ENCODE measurements at regions not wholly inside any gene's neighbourhood (a gene's known extent, or its start where the extent isn't known, plus 50 kb on each side); places are given as distances from the start of the nearest gene placed in this dataset.

- intact Hi-C loops (cut with DNase I): no loop called here
- TF ChIP-seq POLR2A (IDR thresholded peaks at IDR 0.05) (no peak), EP300 (IDR thresholded peaks at IDR 0.05) (no peak), POLR2AphosphoS5 (IDR thresholded peaks at IDR 0.05) (no peak), CTCF (IDR thresholded peaks at IDR 0.05) (no peak)
Measured at GRCh38 chr4:137032222-137032621, 500.1 kb downstream of the PCDH18 start.

GRCh38 chr4:137029026-137029425 is 503.3 kb downstream of the PCDH18 start:
- no peaks in the 10 kb centered on the region for H3K9me3 ChIP-seq
- WGBS, 2 donors: 73 to 75% methylated on average over 3 of the region's 3 CpGs
- intact Hi-C loops (cut with DNase I): no loop called here
- H3K27ac ChIP-seq: no peak overlapping the region
- no peaks in the 10 kb centered on the region for H3K36me3 ChIP-seq
- no peaks in the 10 kb centered on the region for H3K27me3 ChIP-seq
- no peaks in the 10 kb centered on the region for H3K4me1 ChIP-seq
- TF ChIP-seq POLR2AphosphoS5 (IDR thresholded peaks at IDR 0.05): no peak
- no peak for TF ChIP-seq CTCF (IDR thresholded peaks at IDR 0.05)
- no peak for DNase-seq
- no peak overlapping the region for H3K4me3 ChIP-seq

More at GRCh38 chr4:137032222-137032621, 500.1 kb downstream of the PCDH18 start:
- no peaks in the 10 kb centered on the region for H3K27me3 ChIP-seq
- H3K4me1 ChIP-seq: no peaks in the 10 kb centered on the region
- no peak overlapping the region for H3K4me3 ChIP-seq
- H3K36me3 ChIP-seq: no peaks in the 10 kb centered on the region
- H3K27ac ChIP-seq: no peak overlapping the region
- DNase-seq: no peak
- no peaks in the 10 kb centered on the region for H3K9me3 ChIP-seq

GRCh38 chr4:137025484-137026059 is 506.7 kb downstream of the PCDH18 start:
- WGBS, 2 donors: 78 to 83% methylated on average over 5 of the region's 5 CpGs

GRCh38 chr4:137015426-137016409 is 516.6 kb downstream of the PCDH18 start:
- no peak for TF ChIP-seq POLR2A (IDR thresholded peaks at IDR 0.05)
- peak in 1 of 4 donors; percentile 31 for TF ChIP-seq POLR2AphosphoS5 (IDR thresholded peaks at IDR 0.05)
- DNase-seq: no peak
- intact Hi-C loops (cut with DNase I): no loop called here
- H3K4me3 ChIP-seq: no peak overlapping the region
- H3K4me1 ChIP-seq: peaks cover 0 to 17% (median 6%) of the 10 kb centered on the region in 4 donors
- no peak overlapping the region for H3K27ac ChIP-seq
- 33 to 43% methylated on average over 2 of the region's 2 CpGs for WGBS, 2 donors
- no peaks in the 10 kb centered on the region for H3K36me3 ChIP-seq
- H3K27me3 ChIP-seq: no peaks in the 10 kb centered on the region
- no peaks in the 10 kb centered on the region for H3K9me3 ChIP-seq

More at GRCh38 chr4:137025484-137026059, 506.7 kb downstream of the PCDH18 start:
- no peaks in the 10 kb centered on the region for H3K9me3 ChIP-seq
- intact Hi-C loops (cut with DNase I): no loop called here
- H3K4me1 ChIP-seq: no peaks in the 10 kb centered on the region
- no peak overlapping the region for H3K27ac ChIP-seq
- no peak for DNase-seq
- H3K36me3 ChIP-seq: no peaks in the 10 kb centered on the region
- no peak for TF ChIP-seq POLR2AphosphoS5 (IDR thresholded peaks at IDR 0.05)
- TF ChIP-seq POLR2A (IDR thresholded peaks at IDR 0.05): no peak
- no peak for TF ChIP-seq CTCF (IDR thresholded peaks at IDR 0.05)
- no peak for TF ChIP-seq EP300 (IDR thresholded peaks at IDR 0.05)
- H3K27me3 ChIP-seq: no peaks in the 10 kb centered on the region
- H3K4me3 ChIP-seq: no peak overlapping the region

GRCh38 chr4:137000432-137000831 is 531.9 kb downstream of the PCDH18 start:
- 71 to 98% methylated on average over 2 of the region's 2 CpGs for WGBS, 2 donors
- TF ChIP-seq POLR2AphosphoS5 (IDR thresholded peaks at IDR 0.05) (no peak), POLR2A (IDR thresholded peaks at IDR 0.05) (no peak), EP300 (IDR thresholded peaks at IDR 0.05) (no peak), CTCF (IDR thresholded peaks at IDR 0.05) (no peak)
- Histone ChIP-seq H3K4me1 (no peaks in the 10 kb centered on the region), H3K4me3 (no peak overlapping the region), H3K9me3 (no peaks in the 10 kb centered on the region), H3K27me3 (no peaks in the 10 kb centered on the region), H3K27ac (no peak overlapping the region), H3K36me3 (no peaks in the 10 kb centered on the region)
- intact Hi-C loops (cut with DNase I): no loop called here
- no peak for DNase-seq
